ENCODE measurements at regions not wholly inside any gene's neighbourhood (a gene's known extent, or its start where the extent isn't known, plus 50 kb on each side); places are given as distances from the start of the nearest gene placed in this dataset.
A peak's percentile ranks its signal among the peaks of the same experiment; 100 is the strongest.

GRCh38 chr5:112025757-112026156, 268.8 kb upstream of the NREP start:
- no peak for DNase-seq (ENCODE audit: low spot score)

- DNase-seq (ENCODE audit: low spot score): no peak
Measured at GRCh38 chr5:112024769-112025168, 267.8 kb upstream of the NREP start.

- no peak for DNase-seq (ENCODE audit: low spot score)
Measured at GRCh38 chr5:112024221-112024620, 267.2 kb upstream of the NREP start.

- DNase-seq (ENCODE audit: low spot score): no peak
Measured at GRCh38 chr5:112023766-112024165, 266.8 kb upstream of the NREP start.

- no peak for DNase-seq (ENCODE audit: low spot score)
Measured at GRCh38 chr5:112018846-112019245, 261.9 kb upstream of the NREP start.

- no peak for DNase-seq (ENCODE audit: low spot score)
Measured at GRCh38 chr5:112016980-112017379, 260.0 kb upstream of the NREP start.

- no peak for DNase-seq (ENCODE audit: low spot score)
Measured at GRCh38 chr5:112014783-112015395, 257.9 kb upstream of the NREP start.

- no peak for DNase-seq (ENCODE audit: low spot score)
Measured at GRCh38 chr5:112013660-112014059, 256.7 kb upstream of the NREP start.

- DNase-seq (ENCODE audit: low spot score): no peak
Measured at GRCh38 chr5:112012104-112012503, 255.1 kb upstream of the NREP start.

GRCh38 chr5:112010475-112010874, 253.5 kb upstream of the NREP start:
- no peak for DNase-seq (ENCODE audit: low spot score)

- peak; percentile 50 for DNase-seq (ENCODE audit: low spot score)
Measured at GRCh38 chr5:112006721-112007120, 249.7 kb upstream of the NREP start.

- DNase-seq (ENCODE audit: low spot score): no peak
Measured at GRCh38 chr5:112005623-112005930, 248.6 kb upstream of the NREP start.

- DNase-seq (ENCODE audit: low spot score): peak; percentile 14
Measured at GRCh38 chr5:112004867-112005622, 248.1 kb upstream of the NREP start.

- no peak for DNase-seq (ENCODE audit: low spot score)
Measured at GRCh38 chr5:112002376-112002775, 245.4 kb upstream of the NREP start.

- DNase-seq (ENCODE audit: low spot score): no peak
Measured at GRCh38 chr5:111999286-111999685, 242.3 kb upstream of the NREP start.

- no peak for DNase-seq (ENCODE audit: low spot score)
Measured at GRCh38 chr5:111998871-111999270, 241.9 kb upstream of the NREP start.

- peak; percentile 98 for DNase-seq (ENCODE audit: low spot score)
Measured at GRCh38 chr5:111997711-111998110, 240.7 kb upstream of the NREP start.

- peak; percentile 48 for DNase-seq (ENCODE audit: low spot score)
Measured at GRCh38 chr5:111997308-111997707, 240.3 kb upstream of the NREP start.

- no peak for DNase-seq (ENCODE audit: low spot score)
Measured at GRCh38 chr5:111996574-111996973, 239.6 kb upstream of the NREP start.

GRCh38 chr5:111995701-111996100, 238.7 kb upstream of the NREP start:
- DNase-seq (ENCODE audit: low spot score): no peak

GRCh38 chr5:111993242-111993641, 236.2 kb upstream of the NREP start:
- no peak for DNase-seq (ENCODE audit: low spot score)

GRCh38 chr5:111984044-111984443, 227.1 kb upstream of the NREP start:
- DNase-seq (ENCODE audit: low spot score): peak; percentile 68

GRCh38 chr5:111983459-111983858, 226.5 kb upstream of the NREP start:
- DNase-seq (ENCODE audit: low spot score): no peak

GRCh38 chr5:111977436-111977829, 220.4 kb upstream of the NREP start:
- no peak for DNase-seq (ENCODE audit: low spot score)

All from A172 (cell line).